Nephron progenitor cell (in vitro differentiated cells): ENCODE measurements at regions not wholly inside any gene's neighbourhood (a gene's known extent, or its start where the extent isn't known, plus 50 kb on each side); places are given as distances from the start of the nearest gene placed in this dataset.

Experiments used
- DNase-seq: peaks from one replicate; pipeline ENCODE4 v3.0.0; 2021
- H3K27ac Mint-ChIP-seq: 2 replicates; pipeline ENCODE4 v1.8.0; 2021; ENCODE audit warnings: mild to moderate bottlenecking, moderate library complexity, mixed read lengths
- H3K27me3 Mint-ChIP-seq: 2 replicates; pipeline ENCODE4 v1.8.0; 2021; ENCODE audit warnings: mild to moderate bottlenecking, low read depth, mixed read lengths; ENCODE audit not compliant: poor library complexity
- H3K36me3 Mint-ChIP-seq: 2 replicates; pipeline ENCODE4 v1.8.0; 2021; ENCODE audit warnings: low read depth, mixed read lengths
- H3K4me1 Mint-ChIP-seq: 2 replicates; pipeline ENCODE4 v1.8.0; 2021; ENCODE audit warnings: mixed read lengths
- H3K4me3 Mint-ChIP-seq: 2 replicates; pipeline ENCODE4 v1.8.0; 2021; ENCODE audit warnings: mild to moderate bottlenecking, moderate library complexity, mixed read lengths
- H3K9me3 Mint-ChIP-seq: 2 replicates; pipeline ENCODE4 v1.8.0; 2021; ENCODE audit warnings: mild to moderate bottlenecking, moderate library complexity, mixed read lengths
- TF ChIP-seq, protein P1 (sequence below): fragments of 200-600 bp; sonication (generic); IDR thresholded peaks from 2 replicates; pipeline ENCODE4 v1.5.0; 2021; ENCODE audit warnings: antibody characterized with exemption

DNA sequence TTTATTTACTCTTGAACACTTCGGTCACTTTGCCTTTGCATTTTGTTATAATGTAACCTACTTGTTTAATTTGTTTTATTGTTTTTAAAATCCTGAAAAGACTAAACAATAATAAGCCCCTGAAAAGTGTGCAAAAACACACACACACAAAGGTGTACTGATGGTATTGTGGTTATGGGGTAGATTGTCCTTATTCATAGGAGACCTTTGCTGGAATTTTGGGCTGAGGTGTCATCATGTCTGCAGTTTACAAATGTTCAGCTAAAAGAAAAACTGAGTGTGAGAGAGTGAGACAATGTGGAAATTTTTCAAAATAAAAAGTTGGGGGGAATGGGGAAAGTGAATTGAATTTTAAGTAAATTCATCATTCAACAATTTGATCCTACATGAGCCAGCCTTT, 174.9 kb downstream of the QDPR start:
- Mint-ChIP-seq H3K27ac (no peak overlapping the region), H3K27me3 (peaks cover 3% of the 10 kb centered on the region), H3K9me3 (no peaks in the 10 kb centered on the region), H3K4me3 (no peak overlapping the region), H3K4me1 (peaks cover 8% of the 10 kb centered on the region), H3K36me3 (no peaks in the 10 kb centered on the region)
- TF ChIP-seq, protein P1, sequence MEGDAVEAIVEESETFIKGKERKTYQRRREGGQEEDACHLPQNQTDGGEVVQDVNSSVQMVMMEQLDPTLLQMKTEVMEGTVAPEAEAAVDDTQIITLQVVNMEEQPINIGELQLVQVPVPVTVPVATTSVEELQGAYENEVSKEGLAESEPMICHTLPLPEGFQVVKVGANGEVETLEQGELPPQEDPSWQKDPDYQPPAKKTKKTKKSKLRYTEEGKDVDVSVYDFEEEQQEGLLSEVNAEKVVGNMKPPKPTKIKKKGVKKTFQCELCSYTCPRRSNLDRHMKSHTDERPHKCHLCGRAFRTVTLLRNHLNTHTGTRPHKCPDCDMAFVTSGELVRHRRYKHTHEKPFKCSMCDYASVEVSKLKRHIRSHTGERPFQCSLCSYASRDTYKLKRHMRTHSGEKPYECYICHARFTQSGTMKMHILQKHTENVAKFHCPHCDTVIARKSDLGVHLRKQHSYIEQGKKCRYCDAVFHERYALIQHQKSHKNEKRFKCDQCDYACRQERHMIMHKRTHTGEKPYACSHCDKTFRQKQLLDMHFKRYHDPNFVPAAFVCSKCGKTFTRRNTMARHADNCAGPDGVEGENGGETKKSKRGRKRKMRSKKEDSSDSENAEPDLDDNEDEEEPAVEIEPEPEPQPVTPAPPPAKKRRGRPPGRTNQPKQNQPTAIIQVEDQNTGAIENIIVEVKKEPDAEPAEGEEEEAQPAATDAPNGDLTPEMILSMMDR: no peak
- no peak for DNase-seq

DNA sequence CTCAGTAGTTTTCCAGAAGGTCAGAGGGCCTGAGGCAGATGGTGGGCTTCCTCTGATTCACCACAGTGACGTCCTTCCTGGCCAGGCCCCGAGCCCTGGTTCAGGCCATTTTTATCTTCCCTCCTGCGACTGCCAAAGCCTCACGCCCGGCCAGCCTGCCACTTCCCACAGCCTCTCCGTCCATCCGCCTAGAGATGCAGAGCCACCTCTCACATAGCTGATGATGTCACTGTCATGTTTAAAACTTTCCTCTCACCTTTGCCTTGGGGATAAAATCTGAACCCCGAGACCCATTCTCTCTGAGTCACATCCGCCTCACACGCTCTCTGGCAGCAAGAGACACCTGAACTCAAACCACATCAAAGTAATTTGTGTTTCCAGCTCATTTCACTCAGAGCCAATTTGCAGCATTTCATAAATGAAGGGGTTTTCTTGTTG, 175.3 kb downstream of the QDPR start:
- H3K9me3 Mint-ChIP-seq: no peaks in the 10 kb centered on the region
- no peak overlapping the region for H3K4me3 Mint-ChIP-seq
- no peaks in the 10 kb centered on the region for H3K36me3 Mint-ChIP-seq
- no peak for DNase-seq
- H3K4me1 Mint-ChIP-seq: peaks cover 8% of the 10 kb centered on the region
- peak overlapping the region; percentile 40 for H3K27ac Mint-ChIP-seq
- peaks cover 3% of the 10 kb centered on the region for H3K27me3 Mint-ChIP-seq
- TF ChIP-seq, protein P1: no peak

DNA sequence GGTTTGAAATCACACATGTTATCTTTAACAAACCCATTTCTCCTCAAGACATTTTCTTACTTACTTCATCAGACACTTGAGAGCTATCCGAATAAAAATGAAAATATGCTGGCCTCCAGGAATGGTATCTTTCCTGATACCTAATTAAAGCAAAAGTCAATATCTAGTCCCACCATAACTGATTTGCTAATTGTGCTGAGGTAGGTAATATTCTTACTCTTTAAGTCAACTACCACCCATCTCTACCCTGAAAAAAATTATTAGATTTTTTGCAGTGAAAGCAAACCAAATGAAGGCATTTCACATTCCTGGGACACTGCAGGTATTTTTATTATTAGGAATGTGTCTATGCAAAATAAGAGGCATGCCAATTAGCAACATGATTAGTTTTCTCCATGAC, 175.8 kb downstream of the QDPR start:
- no peak for DNase-seq
- Mint-ChIP-seq H3K9me3 (no peaks in the 10 kb centered on the region), H3K27ac (no peak overlapping the region), H3K4me3 (no peak overlapping the region), H3K27me3 (peaks cover 3% of the 10 kb centered on the region), H3K36me3 (no peaks in the 10 kb centered on the region), H3K4me1 (peaks cover 8% of the 10 kb centered on the region)
- TF ChIP-seq, protein P1: no peak

DNA sequence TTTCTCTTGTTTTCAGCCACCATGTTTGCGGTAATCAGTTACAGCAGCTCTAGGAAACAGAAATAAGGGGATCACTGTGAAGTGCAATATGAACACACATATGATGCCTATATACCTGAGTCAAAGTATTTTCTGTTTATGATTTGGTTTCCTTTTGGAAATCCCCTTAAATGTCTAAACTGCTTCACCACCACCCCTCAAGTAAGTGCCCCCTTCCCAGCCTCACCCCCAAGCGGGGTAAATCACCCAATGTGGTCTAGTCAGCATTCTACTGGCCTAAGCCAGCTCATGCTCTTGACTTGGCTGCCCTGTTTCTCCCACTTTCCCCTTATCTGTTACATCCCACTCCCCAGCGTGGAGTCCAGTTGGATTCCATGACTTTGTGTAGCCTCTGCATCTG, 176.5 kb downstream of the QDPR start:
- H3K27ac Mint-ChIP-seq: no peak overlapping the region
- peaks cover 3% of the 10 kb centered on the region for H3K27me3 Mint-ChIP-seq
- no peaks in the 10 kb centered on the region for H3K36me3 Mint-ChIP-seq
- TF ChIP-seq, protein P1: no peak
- peaks cover 8% of the 10 kb centered on the region for H3K4me1 Mint-ChIP-seq
- DNase-seq: no peak
- H3K9me3 Mint-ChIP-seq: no peaks in the 10 kb centered on the region
- no peak overlapping the region for H3K4me3 Mint-ChIP-seq

DNA sequence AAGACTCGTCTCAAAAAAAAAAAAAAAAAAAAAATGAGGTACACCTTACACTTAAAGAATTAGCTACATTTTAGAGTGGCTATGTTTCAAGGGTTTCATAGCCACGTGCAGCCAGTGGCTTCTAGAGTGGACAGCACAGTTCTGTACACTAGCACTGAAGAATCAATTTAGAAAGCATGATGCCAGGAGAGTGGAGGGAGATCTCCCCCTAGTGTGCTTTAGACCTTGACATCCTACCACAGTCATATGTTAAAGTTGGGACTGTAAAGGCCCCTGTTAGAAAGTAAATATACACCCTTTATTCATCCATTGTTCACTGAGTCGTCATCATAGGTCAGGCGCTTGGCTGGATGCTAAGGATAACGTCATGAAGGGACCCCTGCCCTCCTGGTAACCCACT, 179.4 kb downstream of the QDPR start:
- no peaks in the 10 kb centered on the region for H3K36me3 Mint-ChIP-seq
- DNase-seq: no peak
- TF ChIP-seq, protein P1: no peak
- H3K27me3 Mint-ChIP-seq: peaks cover 3% of the 10 kb centered on the region
- H3K4me3 Mint-ChIP-seq: no peak overlapping the region
- peaks cover 23% of the 10 kb centered on the region for H3K4me1 Mint-ChIP-seq
- no peaks in the 10 kb centered on the region for H3K9me3 Mint-ChIP-seq
- no peak overlapping the region for H3K27ac Mint-ChIP-seq

DNA sequence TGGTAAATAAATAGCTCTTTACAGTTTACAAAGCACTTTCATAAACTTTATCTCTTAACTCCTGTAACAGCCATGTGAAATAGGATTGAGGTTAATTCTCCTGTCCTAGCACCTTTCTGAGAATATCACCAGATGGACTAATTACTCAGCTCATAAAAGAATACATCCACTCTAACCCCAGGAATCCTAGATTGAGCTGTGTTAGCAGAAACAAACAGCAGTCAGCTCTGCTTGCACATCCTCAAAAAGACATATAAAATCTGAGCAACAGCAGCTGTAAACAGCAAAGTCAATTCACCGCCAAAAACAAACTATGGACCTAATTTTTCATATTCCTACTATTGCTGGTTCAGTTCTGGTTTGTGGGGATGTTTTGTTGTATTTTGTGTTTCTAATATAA, 182.8 kb downstream of the QDPR start:
- no peak for DNase-seq
- TF ChIP-seq, protein P1: no peak

More for the DNA sequence above, 182.8 kb downstream of the QDPR start:
- Mint-ChIP-seq H3K4me3 (no peak overlapping the region), H3K27ac (no peak overlapping the region), H3K9me3 (no peaks in the 10 kb centered on the region), H3K36me3 (no peaks in the 10 kb centered on the region), H3K4me1 (peaks cover 23% of the 10 kb centered on the region), H3K27me3 (peaks cover 3% of the 10 kb centered on the region)
